Endodermal cell (in vitro differentiated cells): ENCODE measurements at regions not wholly inside any gene's neighbourhood (a gene's known extent, or its start where the extent isn't known, plus 50 kb on each side); places are given as distances from the start of the nearest gene placed in this dataset.

Experiments
- DNase-seq: peaks from one replicate; pipeline ENCODE4 v3.0.0-alpha.2; 2017
- H3K27ac ChIP-seq: 2 replicates; pipeline ENCODE4 v1.5.1; 2013; ENCODE audit warnings: mild to moderate bottlenecking, low read depth, low read length, moderate library complexity
- H3K27me3 ChIP-seq: 2 replicates; pipeline ENCODE4 v1.6.1; 2013; ENCODE audit warnings: mild to moderate bottlenecking, low read length, moderate library complexity; ENCODE audit not compliant: insufficient read depth, control insufficient read depth, poor library complexity, severe bottlenecking
- H3K36me3 ChIP-seq: 2 replicates; pipeline ENCODE4 v1.7.0; 2013; ENCODE audit warnings: mild to moderate bottlenecking, low read length, moderate library complexity; ENCODE audit not compliant: control insufficient read depth, insufficient read depth
- H3K4me1 ChIP-seq: one replicate; pipeline ENCODE4 v1.7.0; 2013; ENCODE audit warnings: low read length; ENCODE audit not compliant: control insufficient read depth, insufficient read depth
- H3K4me3 ChIP-seq: 2 replicates; pipeline ENCODE4 v1.5.1; 2013; ENCODE audit warnings: mild to moderate bottlenecking, low read length, moderate library complexity
- H3K9ac ChIP-seq: 2 replicates; pipeline ENCODE4 v1.6.1; 2013; ENCODE audit warnings: mild to moderate bottlenecking, low read length, moderate library complexity; ENCODE audit not compliant: poor library complexity, severe bottlenecking; ENCODE audit errors: extremely low read depth
- H3K9me3 ChIP-seq: 2 replicates; pipeline ENCODE4 v1.6.1; 2013; ENCODE audit warnings: mild to moderate bottlenecking, low read length, moderate library complexity; ENCODE audit not compliant: control insufficient read depth
- H3K27ac Mint-ChIP-seq: 2 replicates; pipeline ENCODE4 v1.8.0; 2020; ENCODE audit warnings: mixed read lengths
- H3K27me3 Mint-ChIP-seq: 2 replicates; pipeline ENCODE4 v1.8.0; 2021; ENCODE audit warnings: mild to moderate bottlenecking, mixed read lengths; ENCODE audit not compliant: insufficient read depth
- H3K36me3 Mint-ChIP-seq: 2 replicates; pipeline ENCODE4 v1.8.0; 2020; ENCODE audit warnings: low read depth, mixed read lengths
- H3K4me1 Mint-ChIP-seq: 2 replicates; pipeline ENCODE4 v1.8.0; 2020; ENCODE audit warnings: mixed read lengths
- H3K4me3 Mint-ChIP-seq: 2 replicates; pipeline ENCODE4 v1.8.0; 2020; ENCODE audit warnings: mild to moderate bottlenecking, moderate library complexity, mixed read lengths
- H3K9me3 Mint-ChIP-seq: 2 replicates; pipeline ENCODE4 v1.8.0; 2020; ENCODE audit warnings: mild to moderate bottlenecking, mixed read lengths
- CTCF ChIP-seq: fragments of 200-600 bp; sonication (generic); conservative IDR thresholded peaks from 2 replicates; pipeline ENCODE4 v1.5.0; 2021; ENCODE audit warnings: antibody characterized with exemption, mild to moderate bottlenecking
- WGBS, 2 experiments: methylation state at CpG; one replicate each; pipeline versions ENCODE4 v1.1.5 to v1.1.7; 2013; ENCODE audit warnings: missing lambda C conversion rate in 2 of 2, mixed read lengths in 1 of 2; ENCODE audit not compliant: insufficient coverage in 1 of 2, insufficient read length in 1 of 2; 5-methylcytosine and 5-hydroxymethylcytosine counted together

- H3K4me1 Mint-ChIP-seq: peaks cover 14% of the 10 kb centered on the region
- no peak overlapping the region for H3K4me3 Mint-ChIP-seq
- Histone ChIP-seq H3K9ac (no peak overlapping the region), H3K27ac (no peak overlapping the region), H3K4me3 (no peak overlapping the region), H3K36me3 (no peaks in the 10 kb centered on the region), H3K27me3 (peaks cover 45% of the 10 kb centered on the region), H3K9me3 (no peaks in the 10 kb centered on the region), H3K4me1 (no peaks in the 10 kb centered on the region)
- H3K27ac Mint-ChIP-seq: no peak overlapping the region
- H3K9me3 Mint-ChIP-seq: no peaks in the 10 kb centered on the region
- H3K36me3 Mint-ChIP-seq: no peaks in the 10 kb centered on the region
- DNase-seq: peak; percentile 68
- TF ChIP-seq CTCF: no peak
- 84 to 86% methylated on average over 11 to 13 of the region's 13 CpGs for WGBS, 2 experiments
- peaks cover 61% of the 10 kb centered on the region for H3K27me3 Mint-ChIP-seq
Observed at GRCh38 chr12:130011611-130012385, 108.0 kb upstream of the TMEM132D start.

DNA sequence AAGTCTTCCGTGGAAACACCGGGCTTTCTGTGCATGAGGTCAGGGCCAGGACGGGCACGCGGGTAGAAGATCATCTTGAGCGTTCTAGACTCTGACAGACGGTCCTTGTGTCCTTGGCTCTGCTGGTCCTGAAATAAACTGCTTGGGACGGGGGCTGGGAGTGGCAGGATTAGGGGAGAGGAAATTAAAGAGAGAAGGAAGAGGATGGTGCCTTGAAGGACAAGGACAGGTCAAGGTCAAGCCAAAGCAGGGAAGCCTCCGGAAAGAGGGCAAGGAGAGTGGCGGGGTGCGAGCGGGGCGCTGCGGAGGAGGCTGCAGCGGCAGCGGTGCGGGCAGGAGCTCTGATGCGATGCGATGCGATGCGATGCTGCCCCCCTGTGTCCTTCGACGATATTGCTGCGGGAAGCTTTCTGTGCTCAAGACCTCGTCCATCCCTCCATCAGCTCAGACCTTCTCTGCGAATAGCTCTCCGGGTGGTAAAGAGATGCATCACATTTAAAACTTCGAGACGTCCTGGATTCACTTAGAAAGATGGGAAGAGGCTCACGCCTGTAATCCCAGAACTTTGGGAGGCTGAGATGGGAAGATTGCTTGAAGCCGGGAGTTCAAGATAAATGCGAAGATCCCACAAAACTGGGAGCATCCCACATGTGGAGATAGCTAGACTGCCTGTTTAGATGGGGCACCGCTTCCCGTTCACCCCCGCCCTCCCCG, 110.1 kb upstream of the TMEM132D start:
- no peaks in the 10 kb centered on the region for H3K4me1 ChIP-seq
- no peaks in the 10 kb centered on the region for H3K36me3 ChIP-seq
- H3K27ac ChIP-seq: no peak overlapping the region
- no peak overlapping the region for H3K4me3 ChIP-seq
- no peaks in the 10 kb centered on the region for H3K36me3 Mint-ChIP-seq
- DNase-seq: peak; percentile 97
- TF ChIP-seq CTCF: peak; percentile 80
- no peaks in the 10 kb centered on the region for H3K9me3 Mint-ChIP-seq
- no peak overlapping the region for H3K9ac ChIP-seq
- H3K27me3 ChIP-seq: peaks cover 51% of the 10 kb centered on the region
- peaks cover 19% of the 10 kb centered on the region for H3K4me1 Mint-ChIP-seq
- 16 to 23% methylated on average over 19 to 36 of the region's 36 CpGs for WGBS, 2 experiments
- no peaks in the 10 kb centered on the region for H3K9me3 ChIP-seq
- H3K27ac Mint-ChIP-seq: no peak overlapping the region
- H3K27me3 Mint-ChIP-seq: peaks cover 62% of the 10 kb centered on the region
- no peak overlapping the region for H3K4me3 Mint-ChIP-seq

- Mint-ChIP-seq H3K4me3 (no peak overlapping the region), H3K9me3 (no peaks in the 10 kb centered on the region), H3K27ac (no peak overlapping the region), H3K36me3 (no peaks in the 10 kb centered on the region), H3K4me1 (peaks cover 19% of the 10 kb centered on the region), H3K27me3 (peaks cover 61% of the 10 kb centered on the region)
- no peaks in the 10 kb centered on the region for H3K36me3 ChIP-seq
- 8 to 15% methylated on average over 9 to 11 of the region's 11 CpGs for WGBS, 2 experiments
- no peak overlapping the region for H3K27ac ChIP-seq
- H3K4me3 ChIP-seq: no peak overlapping the region
- no peaks in the 10 kb centered on the region for H3K4me1 ChIP-seq
- peaks cover 51% of the 10 kb centered on the region for H3K27me3 ChIP-seq
- peak; percentile 20 for TF ChIP-seq CTCF
- H3K9ac ChIP-seq: no peak overlapping the region
- H3K9me3 ChIP-seq: no peaks in the 10 kb centered on the region
- peak; percentile 90 for DNase-seq
Observed at GRCh38 chr12:130014485-130014807, 110.6 kb upstream of the TMEM132D start.
